ENCODE measurements at regions not wholly inside any gene's neighbourhood (a gene's known extent, or its start where the extent isn't known, plus 50 kb on each side); places are given as distances from the start of the nearest gene placed in this dataset.

DNA sequence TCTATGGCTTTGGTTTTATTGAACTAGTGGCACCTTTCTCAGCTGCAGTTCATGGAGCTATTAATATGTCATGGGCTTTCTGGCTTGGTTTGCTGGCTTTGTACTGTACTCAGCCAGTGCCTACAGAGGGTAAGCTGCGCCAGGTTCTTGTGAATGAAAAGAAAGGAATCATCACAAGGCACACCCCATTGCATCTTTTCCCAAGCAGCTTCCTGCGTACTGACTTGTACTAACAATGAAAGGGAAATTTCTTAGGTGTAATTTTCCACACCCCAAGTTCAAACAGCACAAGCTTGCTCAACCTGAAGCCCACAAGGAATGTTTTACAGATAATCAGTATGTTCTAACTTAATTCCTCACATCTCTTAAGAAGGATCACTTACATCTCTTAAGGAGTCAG lies 78.0 kb upstream of the TNFSF18 start:
- no peak for DNase-seq

DNA sequence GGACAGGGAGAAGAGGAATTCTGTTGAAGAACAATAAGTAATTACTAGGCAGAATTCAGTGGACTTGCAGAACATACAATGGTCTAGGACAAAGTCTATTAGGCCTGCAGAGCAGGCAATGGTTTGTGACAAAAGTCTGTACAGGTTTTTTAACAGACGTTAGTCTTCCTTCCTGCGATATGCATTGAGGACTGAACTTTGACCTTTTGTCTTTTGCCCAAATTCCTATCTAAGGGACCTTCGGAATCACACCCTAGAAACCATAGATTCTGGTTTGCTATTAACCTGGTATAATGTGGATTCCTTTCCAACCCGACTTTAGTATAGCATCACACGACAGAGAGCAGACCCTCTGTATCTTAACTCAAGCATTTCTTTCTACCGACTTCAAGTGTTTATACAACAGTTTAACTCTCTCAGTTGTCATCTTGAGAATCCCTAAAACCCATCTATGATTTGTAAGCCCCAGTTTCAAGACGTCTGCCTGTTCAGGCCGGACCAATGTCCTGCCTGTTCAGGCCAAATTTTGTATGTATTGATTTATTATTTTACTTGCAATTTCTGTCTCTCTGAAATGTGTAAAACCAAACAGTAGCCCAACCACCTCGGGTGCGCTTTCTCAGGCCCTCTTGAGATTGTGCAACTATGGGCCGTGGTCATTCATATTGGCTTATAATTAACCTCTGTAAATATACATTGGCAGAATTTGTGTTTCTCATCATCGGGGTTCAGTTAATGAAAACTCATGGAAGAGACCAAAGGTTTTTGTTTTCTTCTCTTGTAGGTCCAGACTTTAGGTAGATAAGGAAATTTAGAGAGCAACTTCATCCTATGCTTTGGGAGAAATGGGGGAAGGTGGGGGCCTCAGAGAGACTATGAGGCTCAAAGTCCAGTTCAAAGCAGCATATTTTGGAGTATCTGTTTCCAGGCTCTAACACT lies 76.9 kb upstream of the TNFSF18 start:
- no peak for DNase-seq

DNA sequence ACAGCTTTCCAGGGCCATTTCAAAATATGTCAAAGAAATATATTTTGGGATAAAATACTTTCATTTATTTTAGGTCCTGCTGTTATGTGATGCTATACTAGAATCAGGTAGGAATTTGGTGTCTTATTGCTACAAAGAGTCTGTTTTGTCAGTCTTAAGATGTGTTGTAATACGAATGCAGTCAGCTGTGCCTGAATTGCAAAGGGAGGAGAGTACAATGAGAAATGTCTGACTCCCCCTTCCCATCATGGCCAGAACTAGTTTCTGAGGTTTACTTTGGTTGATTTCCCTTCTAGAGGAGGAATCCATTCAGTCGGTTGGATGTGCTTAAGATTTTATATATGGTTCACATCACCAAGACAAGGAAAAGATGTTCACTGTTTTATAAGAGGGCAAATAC lies 75.7 kb upstream of the TNFSF18 start:
- no peak for DNase-seq

GRCh38 chr1:173122958-173123852 lies 72.5 kb upstream of the TNFSF18 start:
- peak; percentile 14 for DNase-seq

DNA sequence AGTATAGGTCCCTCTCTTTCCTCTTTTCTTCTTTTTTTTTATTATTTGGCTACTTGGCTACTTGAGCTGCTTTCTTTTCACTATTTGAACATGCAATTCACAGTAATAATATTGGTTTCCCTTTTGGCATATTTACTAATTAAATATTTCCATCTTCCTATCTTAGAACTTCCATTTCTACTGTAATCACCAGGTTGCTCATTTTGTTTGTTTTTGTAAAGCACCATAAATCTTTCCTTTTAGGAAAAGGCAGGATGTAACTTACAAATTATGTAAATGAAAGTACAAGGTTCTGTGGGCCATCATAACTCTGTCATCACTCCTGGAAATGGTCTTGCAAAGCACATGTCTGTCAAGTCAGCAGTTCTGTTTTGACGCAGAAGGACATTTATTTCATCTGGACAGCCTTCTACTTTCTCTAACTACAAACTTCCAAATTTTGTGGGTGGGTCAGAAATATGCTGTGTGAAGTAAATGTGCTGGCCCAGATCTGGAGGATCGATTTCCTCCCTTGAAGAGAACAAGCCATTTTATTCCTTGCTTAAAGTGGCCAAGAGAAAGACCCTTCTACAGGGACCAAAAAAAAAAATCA lies 71.7 kb upstream of the TNFSF18 start:
- DNase-seq, result no peak

GRCh38 chr1:173118404-173118803 lies 67.7 kb upstream of the TNFSF18 start:
- no peak for DNase-seq

DNA sequence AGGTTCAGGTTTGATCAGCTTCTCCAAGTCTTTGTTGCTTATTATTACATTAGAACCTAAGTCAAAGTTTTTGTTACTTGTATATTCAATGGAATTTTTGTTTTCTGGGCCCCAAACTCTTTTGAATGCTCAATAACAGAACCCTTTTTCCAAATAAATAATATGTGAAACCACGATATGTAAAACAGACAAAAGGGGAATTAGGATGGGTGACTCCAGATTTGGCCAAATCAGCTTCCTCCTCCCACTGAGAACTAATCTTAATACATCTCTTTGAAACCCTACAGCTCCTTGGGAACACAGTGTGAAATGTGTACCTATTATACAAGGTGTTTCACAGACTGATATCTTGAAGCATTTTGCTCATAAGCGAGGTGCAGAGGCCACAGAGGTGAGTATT lies 67.0 kb upstream of the TNFSF18 start:
- DNase-seq, result no peak

DNA sequence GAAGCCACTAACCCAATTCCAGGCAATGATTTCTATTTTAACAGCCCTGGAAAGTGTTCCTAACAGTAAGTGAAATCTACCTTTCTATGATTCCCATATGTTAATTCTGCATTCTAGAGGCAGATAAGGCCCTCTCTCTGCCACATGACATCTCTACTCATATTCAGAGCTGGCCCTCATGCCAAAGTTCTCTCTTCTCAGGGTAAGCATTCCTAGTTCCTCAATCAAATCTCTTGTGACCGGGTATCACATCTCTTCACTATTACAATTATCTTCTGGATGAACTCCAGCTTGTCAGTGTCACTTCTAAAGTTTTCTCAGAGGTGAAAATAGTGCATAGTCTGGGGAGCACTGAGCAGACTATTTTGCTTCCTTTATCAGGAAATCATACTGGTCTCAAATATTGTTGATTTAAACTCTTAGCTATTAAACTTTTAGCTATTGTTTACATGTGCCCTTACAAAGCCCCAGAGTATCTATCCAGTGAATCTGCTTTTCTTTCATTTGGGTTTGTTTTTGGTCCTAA lies 66.4 kb upstream of the TNFSF18 start:
- DNase-seq, result no peak

- no peak for DNase-seq
Observed at GRCh38 chr1:173114346-173114745, 63.6 kb upstream of the TNFSF18 start.

DNA sequence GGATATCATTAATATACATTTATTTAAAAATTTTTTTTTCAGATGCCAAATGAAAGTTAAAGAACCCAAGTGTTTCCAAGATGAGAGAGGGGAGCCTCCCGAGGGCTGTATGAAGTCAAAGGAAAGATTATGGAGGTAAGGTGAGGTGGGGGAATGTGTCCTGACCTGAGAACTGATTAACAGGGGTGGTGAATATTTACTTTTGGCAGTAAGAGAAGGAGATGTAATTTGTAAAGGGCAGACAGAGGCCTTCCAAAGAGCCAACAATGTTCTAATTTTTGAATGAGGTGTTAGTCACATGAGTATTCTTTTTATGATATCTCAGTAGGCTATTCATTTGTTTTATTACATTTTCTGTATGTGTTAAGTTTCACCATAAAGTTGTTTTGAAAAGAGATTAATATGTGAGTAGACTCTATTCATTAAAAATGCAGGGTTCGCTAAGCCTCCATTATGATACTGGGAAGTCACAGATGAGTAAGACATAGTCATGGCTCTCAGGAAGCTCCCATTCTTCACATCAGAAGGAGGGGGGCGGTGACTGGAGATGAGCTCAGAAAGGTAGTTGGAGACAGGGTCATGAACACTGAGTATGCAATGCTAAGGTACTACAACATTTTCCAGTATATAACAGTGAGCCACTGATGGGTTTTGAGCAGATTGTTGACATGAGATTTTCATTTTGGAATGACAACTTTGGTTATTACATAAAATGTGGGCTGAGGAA lies 62.4 kb upstream of the TNFSF18 start:
- no peak for DNase-seq

- DNase-seq, result peak; percentile 15
Observed at GRCh38 chr1:173112129-173112528, 61.4 kb upstream of the TNFSF18 start.

- no peak for DNase-seq
Observed at GRCh38 chr1:173107696-173108095, 57.0 kb upstream of the TNFSF18 start.

DNA sequence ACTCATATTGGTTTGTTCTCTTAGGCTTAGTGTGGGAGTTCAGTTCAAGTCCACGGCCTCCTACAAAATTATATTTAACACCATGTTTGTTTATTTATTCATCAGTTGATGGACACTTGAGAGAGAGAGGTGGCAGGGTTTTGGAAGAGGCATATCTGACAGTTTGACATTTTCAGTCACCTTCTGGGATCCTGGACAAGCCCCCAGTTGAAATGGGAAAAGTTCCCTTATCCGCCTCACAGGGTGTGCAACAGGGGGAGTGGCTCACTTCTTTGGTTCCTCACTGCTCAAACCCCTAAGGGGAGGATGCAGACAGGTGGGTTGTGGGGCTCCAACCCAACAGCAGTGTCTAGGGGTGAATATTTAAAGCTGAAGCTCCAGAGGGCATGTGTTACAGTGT lies 52.3 kb upstream of the TNFSF18 start:
- DNase-seq, result no peak

GRCh38 chr1:173101589-173101988 lies 50.8 kb upstream of the TNFSF18 start:
- DNase-seq, result no peak

DNA sequence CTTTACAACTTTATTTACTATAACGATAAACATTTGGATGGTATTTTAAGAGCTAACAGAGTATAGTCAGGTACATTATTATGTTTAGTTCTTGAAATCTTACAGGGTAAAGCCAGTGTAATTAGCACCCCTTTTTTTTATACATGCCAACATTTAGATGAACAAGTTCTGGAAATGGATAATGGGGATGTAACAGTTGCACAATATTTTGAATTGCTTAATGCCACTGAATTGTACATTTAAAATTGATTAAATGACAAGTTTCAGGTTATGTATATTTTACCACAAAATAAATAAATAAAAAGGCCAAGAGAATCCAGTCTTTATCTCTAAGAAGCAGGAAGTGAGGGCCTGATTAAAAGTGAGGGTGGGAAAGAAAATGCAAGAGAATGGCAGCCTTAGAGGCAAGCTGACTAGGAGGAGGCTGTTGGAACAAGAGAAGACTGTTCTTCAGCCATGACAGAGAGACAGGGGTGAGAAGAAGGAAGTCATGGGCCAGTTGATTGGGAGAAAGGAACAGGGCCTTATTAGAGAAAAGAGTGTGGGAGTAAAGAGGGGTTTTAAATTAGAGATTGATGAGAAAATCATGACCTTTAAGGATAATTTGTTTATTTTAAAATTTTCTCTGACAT lies 49.9 kb upstream of the TNFSF18 start:
- no peak for DNase-seq
